DND-41 (cell line): ENCODE measurements at regions not wholly inside any gene's neighbourhood (a gene's known extent, or its start where the extent isn't known, plus 50 kb on each side); places are given as distances from the start of the nearest gene placed in this dataset.
"Not testable (repeated sequence)": the region's sequence is repeated elsewhere in the genome, so short reads cannot be mapped to it uniquely, and the experiment has no call there.

ENCODE experiments used
- EZH2 ChIP-seq: IDR thresholded peaks from 3 replicates; pipeline ENCODE4 v1.6.1; 2012; ENCODE audit warnings: borderline replicate concordance, low read depth, mild to moderate bottlenecking, moderate library complexity, low read length, inconsistent platforms; ENCODE audit not compliant: severe bottlenecking
- TF ChIP-seq, protein P1 (sequence below): IDR thresholded peaks from 2 replicates; pipeline ENCODE4 v1.5.1; 2012; ENCODE audit warnings: borderline replicate concordance, low read length, moderate library complexity, mild to moderate bottlenecking; ENCODE audit not compliant: poor library complexity, severe bottlenecking; ENCODE audit errors: extremely low read depth

DNA sequence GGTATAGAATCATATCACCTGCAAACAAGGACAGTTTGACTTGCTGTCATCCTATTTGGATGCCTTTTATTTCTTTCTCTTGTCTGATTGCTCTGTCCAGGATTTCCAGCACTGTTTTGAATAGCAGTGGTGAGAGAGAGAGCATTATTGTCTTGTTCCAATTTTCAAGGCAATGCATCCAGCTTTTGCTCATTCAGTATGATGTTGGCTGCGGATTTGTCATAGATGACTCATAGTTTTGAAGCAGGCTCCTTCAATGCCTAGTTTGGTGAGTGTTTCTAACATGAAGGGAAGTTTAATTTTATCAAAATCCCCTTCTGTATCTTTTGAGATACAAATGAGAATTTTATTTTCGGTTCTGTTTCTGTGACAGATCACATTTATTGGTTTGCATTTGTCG, 518.9 kb downstream of the PCDH11X start:
- TF ChIP-seq, protein P1, sequence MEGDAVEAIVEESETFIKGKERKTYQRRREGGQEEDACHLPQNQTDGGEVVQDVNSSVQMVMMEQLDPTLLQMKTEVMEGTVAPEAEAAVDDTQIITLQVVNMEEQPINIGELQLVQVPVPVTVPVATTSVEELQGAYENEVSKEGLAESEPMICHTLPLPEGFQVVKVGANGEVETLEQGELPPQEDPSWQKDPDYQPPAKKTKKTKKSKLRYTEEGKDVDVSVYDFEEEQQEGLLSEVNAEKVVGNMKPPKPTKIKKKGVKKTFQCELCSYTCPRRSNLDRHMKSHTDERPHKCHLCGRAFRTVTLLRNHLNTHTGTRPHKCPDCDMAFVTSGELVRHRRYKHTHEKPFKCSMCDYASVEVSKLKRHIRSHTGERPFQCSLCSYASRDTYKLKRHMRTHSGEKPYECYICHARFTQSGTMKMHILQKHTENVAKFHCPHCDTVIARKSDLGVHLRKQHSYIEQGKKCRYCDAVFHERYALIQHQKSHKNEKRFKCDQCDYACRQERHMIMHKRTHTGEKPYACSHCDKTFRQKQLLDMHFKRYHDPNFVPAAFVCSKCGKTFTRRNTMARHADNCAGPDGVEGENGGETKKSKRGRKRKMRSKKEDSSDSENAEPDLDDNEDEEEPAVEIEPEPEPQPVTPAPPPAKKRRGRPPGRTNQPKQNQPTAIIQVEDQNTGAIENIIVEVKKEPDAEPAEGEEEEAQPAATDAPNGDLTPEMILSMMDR, result not testable (repeated sequence)
- TF ChIP-seq EZH2, result not testable (repeated sequence)
